Right ventricle myocardium inferior (tissue), 1 donor: ENCODE measurements at regions not wholly inside any gene's neighbourhood (a gene's known extent, or its start where the extent isn't known, plus 50 kb on each side); places are given as distances from the start of the nearest gene placed in this dataset.
"Not testable (repeated sequence)": the region's sequence is repeated elsewhere in the genome, so short reads cannot be mapped to it uniquely, and the experiment has no call there.

Experiments
- ATAC-seq: fragments of 200-7000 bp; cut with Tn5 transposase; one replicate; pipeline ENCODE4 v1.9.1; 2020; ENCODE audit warnings: mild to moderate bottlenecking, moderate library complexity
- DNase-seq: peaks from one replicate; pipeline ENCODE4 v3.0.0; 2021; ENCODE audit errors: missing footprints
- intact Hi-C: fragments of 100-400 bp; cut with DNase I; formaldehyde crosslinking; loops from one replicate; pipeline ENCODE4 v1.11.0; 2022
- donor health status: DM: no; HTN: yes; CAD: no; lungs with severe emphysema.

DNA sequence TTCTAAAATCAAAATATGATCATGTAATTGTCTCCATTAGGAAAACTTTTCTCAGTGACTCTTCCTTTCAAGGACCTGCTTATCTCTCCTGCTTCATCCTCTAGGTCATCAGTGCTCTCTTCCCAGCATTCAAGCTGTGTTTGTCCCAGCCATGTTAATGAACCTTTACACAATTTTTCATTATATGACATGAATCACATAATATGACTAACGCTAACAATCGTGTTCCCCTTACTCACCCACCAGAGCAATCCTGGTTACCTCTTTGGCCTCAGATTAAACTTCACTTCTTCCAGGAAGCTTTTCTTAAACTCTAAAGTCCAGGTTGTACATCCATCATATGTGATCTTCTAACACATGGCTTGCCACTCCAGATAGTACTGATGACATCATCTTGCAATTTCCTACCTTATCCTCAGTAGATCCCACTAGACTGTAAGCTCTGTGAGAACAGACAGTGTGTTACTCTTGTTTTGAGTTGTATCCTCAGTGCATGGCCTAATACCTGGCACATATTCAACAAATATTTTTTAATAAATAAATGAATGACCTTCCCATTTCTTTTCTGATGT is 882.9 kb upstream of the ZEB2 start:
- DNase-seq (no peak), ATAC-seq (no peak)
- intact Hi-C loops, result no loop called here

DNA sequence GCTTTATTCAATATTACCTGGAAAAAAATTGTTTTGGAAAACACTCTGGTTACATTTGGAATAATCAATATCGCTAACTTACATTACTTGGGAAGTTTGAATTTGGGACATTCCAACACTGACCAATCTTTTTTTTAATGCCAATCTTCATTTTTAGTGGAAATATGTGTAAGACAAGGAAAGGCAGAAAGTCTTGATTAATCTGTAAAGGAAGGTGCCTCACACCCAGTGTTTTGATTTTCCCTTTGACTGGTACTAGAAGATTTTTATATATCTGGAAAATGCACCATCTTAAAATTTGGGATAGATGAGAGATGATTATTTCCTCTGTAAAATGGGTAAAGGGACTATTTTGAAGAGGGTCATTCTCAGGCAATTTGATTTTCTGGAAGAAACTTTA is 879.2 kb upstream of the ZEB2 start:
- DNase-seq (no peak), ATAC-seq (no peak)
- intact Hi-C loops, result no loop called here

DNA sequence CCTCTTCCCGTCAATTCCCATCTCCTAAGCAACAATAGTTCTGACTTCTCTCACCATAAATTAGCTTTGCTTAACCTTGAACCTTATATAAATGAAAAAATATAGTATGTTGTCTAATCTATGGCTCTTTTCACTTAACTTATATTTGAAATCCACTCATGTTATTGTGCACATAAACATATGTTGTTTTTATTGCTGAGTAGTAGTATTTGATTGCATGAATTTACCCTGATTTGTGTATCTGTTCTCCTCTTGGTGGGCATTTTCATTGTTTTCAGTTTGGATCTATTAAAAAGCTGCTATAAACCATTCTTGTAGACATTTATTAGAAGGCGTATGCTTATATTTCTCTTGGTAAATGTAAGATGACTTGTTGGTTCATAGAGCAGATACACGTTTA is 874.3 kb upstream of the ZEB2 start:
- intact Hi-C loops, result no loop called here
- DNase-seq (no peak), ATAC-seq (no peak)

DNA sequence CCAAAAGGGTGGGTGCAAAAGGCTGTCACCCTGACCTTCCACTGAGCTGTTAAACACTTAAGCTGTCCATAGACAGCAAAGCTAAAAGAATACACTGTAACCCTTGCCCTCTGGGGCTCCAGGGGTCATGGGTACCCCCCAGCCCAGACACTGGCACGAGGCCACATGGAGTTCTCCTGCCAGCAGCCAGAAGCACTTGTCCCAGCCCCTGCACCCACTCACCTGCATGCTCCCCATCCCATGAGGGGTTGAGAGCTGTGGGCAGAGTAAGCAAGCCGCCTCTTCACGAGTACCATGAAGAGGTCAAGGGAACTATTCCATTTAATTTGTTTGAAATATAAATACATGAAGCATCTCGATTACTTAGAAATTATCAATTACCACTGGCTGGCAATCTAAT is 867.1 kb upstream of the ZEB2 start:
- no peak for DNase-seq
- intact Hi-C loops, result no loop called here
- no peak for ATAC-seq

DNA sequence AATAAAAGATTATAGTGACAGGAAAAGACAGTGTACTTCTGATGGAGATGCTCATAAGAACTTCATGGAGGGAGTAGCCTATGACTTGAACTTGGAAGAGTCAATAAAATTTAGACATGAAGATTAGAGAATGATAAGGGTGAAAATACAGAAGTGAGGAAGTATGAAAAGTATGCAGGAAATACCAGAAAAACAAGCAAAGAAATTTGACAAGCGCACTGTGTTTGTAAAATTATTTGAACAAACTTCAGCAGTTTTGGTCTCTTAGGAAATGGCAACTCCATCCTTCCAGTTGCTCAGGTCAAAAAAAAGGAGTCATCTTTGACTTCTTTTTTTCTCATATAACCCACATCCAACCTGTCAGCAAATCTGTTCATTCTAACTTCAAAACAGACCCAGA is 864.0 kb upstream of the ZEB2 start:
- no peak for ATAC-seq
- no peak for DNase-seq
- intact Hi-C loops, result no loop called here

DNA sequence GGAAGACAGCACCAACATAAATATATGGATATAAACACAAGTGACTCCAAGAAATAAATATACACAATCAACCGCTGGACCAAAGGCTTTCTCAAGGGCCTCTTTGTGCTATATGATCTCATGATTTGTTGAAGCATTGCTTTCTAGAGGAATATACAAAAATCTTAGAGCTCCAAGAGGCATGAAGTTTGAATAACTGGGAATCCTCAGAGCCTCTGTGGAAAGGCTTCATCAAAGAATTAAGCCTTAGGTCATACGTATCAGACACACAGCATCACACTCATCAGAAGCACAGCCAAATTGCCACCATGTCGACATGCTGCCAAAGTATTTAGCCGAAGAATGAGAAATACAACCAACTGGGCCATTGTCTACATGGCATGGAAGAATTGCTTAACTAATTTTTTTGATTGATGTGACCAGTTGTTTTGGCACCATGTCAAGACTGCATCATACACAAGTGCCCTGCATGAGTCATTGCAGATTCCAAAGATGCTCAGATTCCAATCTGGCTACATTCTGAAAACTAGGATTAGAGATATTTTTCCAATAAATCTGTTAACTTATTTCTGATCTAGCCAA is 860.6 kb upstream of the ZEB2 start:
- intact Hi-C loops, result no loop called here
- ATAC-seq, result no peak
- no peak for DNase-seq

DNA sequence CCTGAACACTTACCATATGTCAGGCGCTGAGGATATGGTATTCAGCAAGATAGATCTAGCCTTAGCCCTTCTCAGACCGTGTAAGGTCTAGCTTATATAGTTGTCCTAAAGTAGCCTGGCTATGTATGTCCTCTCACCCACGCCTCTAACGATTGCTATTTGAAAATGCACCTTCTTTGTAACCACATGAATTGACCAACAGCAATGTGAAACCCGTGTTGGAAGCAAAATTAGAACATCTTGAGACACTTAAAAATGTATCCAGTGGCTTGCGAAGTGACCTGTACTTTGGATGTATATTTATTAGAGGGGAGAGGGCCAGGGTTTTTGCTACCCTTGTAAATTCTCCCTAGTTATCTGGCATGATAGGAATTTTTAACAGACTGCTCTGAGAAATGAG is 860.0 kb upstream of the ZEB2 start:
- ATAC-seq, result no peak
- intact Hi-C loops, result no loop called here

DNA sequence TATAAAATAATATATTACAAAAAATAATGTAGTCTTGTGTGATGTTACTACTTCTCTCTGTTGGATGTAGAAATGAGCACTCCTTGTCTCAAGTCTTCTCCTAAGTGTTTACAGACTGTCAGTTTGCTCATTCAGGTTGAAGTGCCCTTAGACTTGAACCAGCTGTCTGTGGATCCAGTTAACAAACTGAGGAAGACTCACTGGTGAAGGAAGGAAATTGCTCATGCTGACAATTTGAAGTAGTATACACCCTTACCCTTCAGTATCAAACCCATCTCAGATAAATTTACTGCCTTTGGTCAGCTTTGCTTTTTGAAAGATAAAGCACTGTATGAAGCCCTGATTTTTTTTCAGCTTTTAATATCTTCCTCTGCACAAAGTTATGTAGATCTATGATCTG is 854.2 kb upstream of the ZEB2 start:
- intact Hi-C loops, result no loop called here
- no peak for ATAC-seq
- no peak for DNase-seq

More for the DNA sequence above, 860.0 kb upstream of the ZEB2 start:
- DNase-seq, result no peak

DNA sequence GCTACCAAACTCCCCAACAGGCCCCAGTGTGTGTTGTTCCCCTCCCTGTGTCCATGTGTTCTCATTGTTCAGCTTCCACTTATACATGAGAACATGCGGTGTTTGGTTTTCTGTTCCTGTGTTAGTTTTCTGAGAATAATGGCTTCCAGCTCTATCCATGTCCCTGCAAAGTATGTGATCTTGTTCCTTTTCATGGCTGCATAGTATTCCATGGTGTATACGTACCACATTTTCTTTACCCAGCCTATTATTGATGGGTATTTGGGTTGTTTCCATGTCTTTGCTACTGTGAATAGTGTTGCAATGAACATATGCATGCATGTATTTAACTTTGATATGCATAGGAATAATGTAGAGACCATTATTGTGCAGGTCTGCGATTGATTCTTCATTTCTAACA is 847.4 kb upstream of the ZEB2 start:
- DNase-seq, intact Hi-C loops, ATAC-seq: not testable (repeated sequence)

DNA sequence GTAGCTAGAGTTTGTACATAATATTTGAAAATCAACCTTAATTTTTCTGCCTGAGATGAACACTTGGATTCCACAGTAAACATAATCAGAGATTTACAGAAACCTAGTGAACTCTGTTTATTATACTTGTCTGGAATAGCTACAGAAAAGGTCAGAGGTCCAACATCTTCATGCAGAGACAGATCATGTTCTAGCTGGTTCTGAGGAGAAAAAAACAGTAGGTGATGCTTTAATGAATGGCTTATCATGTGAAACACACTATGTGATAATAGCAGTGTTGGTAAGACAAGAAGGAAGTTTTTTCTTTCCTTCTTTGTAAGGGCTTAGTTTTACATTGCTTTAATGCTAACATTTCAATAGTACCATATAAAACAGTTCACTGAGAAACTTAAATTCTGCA is 846.4 kb upstream of the ZEB2 start:
- intact Hi-C loops, result no loop called here
- ATAC-seq (no peak), DNase-seq (no peak)

DNA sequence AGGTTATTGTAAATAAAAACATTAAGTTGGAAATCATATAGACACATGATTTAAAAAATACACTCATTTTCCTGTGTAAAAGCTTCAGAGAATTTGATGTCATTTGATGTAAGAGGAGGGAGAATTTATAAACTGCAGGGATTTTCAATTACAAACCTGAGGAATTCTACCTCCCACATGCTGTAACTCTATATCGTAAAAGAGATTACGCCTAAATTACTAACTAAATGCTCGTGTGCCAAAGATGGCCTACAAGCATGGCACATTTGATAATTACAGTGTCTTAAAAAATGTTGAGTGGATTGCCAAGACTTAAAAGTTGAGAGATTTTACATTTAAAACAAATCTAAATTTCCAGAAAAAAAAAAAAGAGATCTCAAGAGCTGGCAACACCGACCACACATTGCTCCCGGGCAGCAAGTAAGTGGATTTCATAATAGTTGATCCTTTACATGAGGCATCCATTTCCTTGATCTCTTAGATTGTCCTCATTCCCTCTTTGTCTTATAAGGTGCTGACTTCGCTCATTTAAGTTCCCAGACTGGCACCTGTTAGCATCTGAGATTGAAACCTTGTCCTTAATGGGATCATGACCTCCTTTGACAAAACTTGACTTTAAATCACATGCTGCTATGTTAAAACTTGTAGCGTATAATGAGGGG is 840.3 kb upstream of the ZEB2 start:
- intact Hi-C loops, result no loop called here
- DNase-seq, result no peak
- ATAC-seq, result no peak

DNA sequence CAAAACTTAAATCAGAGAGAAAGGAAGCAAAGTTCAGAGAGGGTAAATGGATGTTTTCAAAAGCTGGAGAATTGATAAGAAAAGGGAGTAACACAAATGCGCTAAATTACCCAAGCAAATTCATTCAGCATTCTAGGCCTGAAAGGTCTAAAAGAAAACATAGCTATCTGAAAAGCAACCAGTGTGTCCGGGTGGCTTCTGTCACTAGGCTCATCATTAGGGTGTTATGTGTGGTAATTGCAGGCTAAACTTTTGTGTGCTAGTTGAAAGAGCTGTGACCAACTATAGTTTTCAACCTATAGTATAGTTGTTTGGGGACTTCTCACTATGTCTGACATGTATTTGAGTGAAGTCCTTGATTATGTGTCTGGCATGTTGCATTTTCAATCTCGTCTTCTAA is 839.6 kb upstream of the ZEB2 start:
- intact Hi-C loops, result no loop called here
- DNase-seq, result no peak
- ATAC-seq, result no peak

DNA sequence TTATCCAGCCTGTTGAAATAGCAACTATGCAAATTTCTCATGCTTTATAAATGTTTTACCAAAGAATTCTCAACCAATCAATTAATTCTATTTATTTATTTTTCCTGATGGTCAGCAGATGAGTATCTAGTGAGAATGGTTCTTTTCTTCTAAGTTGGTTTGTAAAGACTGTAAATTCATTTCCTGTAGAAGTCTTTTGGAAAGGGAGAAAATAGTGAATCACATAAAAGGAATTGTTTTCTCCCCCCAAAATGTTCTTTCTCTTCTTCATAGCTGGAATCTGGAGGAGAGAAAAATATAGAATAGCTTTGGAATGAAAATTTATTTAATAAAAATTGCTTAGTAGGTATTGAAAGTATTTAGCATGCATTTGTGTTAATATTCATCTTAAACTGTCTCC is 836.1 kb upstream of the ZEB2 start:
- DNase-seq (no peak), ATAC-seq (no peak)
- intact Hi-C loops, result no loop called here

DNA sequence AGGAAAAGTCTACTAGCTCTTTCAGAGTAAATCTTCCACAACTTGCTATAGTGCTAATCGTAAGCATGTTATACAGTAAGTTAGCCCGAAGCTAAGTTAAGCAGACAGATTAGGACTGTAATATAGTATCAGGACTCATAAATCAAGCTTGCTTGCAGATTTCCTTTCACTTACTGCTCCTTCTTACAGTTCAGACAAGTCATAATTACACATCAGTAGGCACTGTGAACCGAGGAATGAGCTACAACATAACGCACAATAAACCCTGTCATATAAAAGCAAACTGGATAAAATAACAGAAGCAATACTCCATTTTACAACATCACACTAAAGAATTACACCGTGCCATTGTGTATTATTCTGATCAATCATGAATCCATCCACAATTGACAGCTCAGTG is 832.6 kb upstream of the ZEB2 start:
- ATAC-seq (no peak), DNase-seq (no peak)
- intact Hi-C loops, result no loop called here

DNA sequence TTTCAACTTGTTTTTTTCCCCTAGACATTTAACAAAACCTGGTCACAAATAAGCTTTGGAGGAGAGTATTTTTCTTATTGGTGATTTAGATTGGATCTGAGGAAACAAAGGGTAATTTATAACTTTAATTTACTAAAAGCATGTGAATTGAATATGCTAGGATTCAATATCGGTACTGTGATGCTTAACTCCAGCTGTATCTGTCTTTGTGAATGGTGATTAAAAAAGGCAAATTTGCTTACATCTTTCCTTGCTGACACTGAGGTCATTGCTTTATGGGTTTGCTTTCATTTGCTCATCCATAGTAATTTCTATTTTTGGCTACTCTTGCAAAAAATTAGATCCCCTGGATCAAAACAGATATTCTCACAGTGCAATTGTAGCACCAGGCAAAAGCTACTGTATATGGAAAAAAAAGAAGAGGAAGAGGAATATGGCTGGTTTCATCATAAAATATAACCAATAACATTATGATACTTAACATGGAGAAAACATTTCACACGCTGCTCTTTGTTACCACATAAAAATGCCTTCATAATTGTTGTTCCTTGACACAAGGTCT is 832.0 kb upstream of the ZEB2 start:
- DNase-seq (no peak), ATAC-seq (no peak)
- intact Hi-C loops, result no loop called here

DNA sequence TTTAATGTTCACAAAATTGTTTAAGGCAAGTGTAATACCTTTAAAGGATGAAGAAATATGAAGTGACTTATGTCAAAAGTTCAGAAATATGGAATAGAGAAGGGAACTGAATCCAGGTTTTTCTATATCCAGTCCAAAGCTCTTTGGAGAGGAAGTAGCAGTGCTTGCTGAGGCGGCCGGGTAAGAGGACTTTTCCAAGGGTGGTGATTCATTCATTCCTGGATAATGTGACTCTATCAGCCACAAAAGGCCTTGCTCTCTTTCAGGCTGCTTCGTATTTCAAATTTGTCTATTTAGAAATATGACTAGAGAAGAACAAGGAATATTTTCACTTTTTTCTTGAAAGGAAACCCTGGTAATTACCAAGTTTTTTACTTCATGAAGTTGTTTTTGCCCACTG is 830.1 kb upstream of the ZEB2 start:
- intact Hi-C loops, result no loop called here
- ATAC-seq (no peak), DNase-seq (no peak)

DNA sequence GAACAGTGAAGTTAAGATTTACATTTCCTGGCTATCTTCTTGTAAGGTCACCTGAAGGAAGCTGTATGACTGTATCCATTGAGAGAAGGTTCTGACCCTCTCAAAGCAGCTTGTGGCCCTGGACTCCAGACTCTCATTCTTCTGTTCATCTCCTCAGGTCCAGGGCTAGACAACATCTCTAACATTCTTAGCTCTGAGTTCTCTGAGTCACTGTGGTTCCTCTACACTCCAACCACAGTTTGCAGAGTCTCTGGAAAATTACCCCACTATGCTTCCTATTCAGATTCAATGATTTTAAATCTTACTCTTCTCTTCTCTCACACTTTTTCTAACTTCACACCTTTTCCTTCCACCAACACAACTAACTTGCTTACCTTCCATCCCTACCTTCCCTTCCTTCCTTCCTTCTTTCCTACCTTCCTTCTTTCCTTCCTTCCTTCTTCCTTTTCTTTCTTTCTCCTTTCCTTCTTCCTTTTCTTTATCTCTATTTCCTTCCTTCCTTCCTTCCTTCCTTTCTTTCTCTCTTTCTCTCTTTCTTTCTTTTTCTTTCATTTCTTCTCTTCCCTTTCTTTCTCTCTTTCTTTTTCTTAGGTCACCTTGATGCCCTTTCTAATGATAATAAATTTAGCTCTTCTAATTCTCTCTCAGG is 824.3 kb upstream of the ZEB2 start:
- no peak for ATAC-seq

DNA sequence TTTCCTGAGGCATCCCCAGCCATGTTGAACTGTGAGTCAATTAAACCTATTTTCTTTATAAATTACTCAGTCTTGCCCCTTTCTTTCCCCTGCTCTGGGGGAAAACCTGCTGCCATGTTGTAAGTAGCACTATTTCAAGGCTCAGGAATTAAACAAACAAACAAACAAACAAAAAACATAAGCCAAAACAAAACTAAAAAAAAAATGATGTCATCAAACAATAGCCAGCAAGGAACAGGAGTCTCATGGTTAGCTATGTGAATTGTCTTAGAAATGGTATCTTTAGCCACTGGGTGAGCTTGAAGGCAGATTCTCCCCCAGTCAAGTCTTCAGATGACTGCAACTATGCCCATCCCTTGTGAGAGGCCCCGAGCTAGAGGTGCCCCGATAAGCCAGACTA is 823.4 kb upstream of the ZEB2 start:
- no peak for DNase-seq
- ATAC-seq, result no peak
- intact Hi-C loops, result no loop called here

More for the DNA sequence above, 824.3 kb upstream of the ZEB2 start:
- intact Hi-C loops, result no loop called here
- DNase-seq, result no peak

DNA sequence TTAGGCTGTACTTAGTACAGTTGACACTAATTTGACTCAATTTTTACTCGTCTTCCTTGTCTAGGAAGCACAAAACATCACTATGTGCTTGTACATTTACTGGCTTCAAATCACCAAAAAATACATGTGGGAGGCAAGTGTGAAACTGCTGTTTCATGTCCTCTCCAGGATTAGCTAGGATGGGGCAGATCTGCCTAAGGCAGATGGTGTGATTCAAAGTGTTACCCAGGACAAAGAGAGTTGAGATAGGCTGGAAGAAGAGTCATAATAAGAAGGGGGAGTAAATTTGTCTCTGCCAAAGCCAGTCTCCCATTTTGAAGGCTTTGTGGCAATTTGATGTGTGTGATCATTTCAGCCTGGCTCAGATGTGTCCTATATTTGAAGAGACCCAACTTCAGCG is 821.6 kb upstream of the ZEB2 start:
- intact Hi-C loops, result no loop called here
- ATAC-seq (no peak), DNase-seq (no peak)

DNA sequence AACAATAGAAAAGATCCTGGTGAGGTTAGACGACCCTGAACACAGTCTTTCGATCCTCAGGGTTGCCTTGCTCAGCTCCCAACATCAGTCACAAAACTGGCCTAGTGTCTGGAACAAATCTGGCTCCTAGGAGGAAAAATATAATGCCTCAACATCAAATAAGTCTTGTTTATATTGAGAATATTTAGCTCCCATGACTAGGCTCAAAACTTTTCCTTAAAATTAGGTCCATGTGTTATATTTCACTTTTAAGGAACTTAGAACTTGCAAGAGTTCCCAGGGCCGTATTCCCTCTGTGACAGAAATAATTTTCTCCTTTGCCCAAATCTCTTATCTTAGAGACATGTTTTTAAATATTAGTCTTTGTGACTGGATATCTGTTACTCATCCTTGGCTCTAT is 819.7 kb upstream of the ZEB2 start:
- DNase-seq, result no peak
- ATAC-seq, result no peak
- intact Hi-C loops, result no loop called here
